ENCODE measurements at regions not wholly inside any gene's neighbourhood (a gene's known extent, or its start where the extent isn't known, plus 50 kb on each side); places are given as distances from the start of the nearest gene placed in this dataset.

GRCh38 chr3:10738688-10739372, 77.2 kb upstream of the SLC6A11 start:
- TF ChIP-seq CTCF (IDR thresholded peaks at IDR 0.05; ENCODE audit: insufficient read depth, low read depth, low read length) (peak; percentile 55), EZH2 (IDR thresholded peaks at IDR 0.05; ENCODE audit: insufficient read depth, low read length) (no peak)

Measured in astrocyte (in vitro differentiated cells and primary cell).